ENCODE measurements at regions not wholly inside any gene's neighbourhood (a gene's known extent, or its start where the extent isn't known, plus 50 kb on each side); places are given as distances from the start of the nearest gene placed in this dataset.

- TF ChIP-seq ZNF800 (CRISPR knock-in tag; IDR thresholded peaks at IDR 0.05) (no peak), HIVEP1 (CRISPR knock-in tag; IDR thresholded peaks at IDR 0.05) (no peak)
Observed at GRCh38 chr4:19842471-19842870, 409.2 kb upstream of the SLIT2 start (continued).

DNA sequence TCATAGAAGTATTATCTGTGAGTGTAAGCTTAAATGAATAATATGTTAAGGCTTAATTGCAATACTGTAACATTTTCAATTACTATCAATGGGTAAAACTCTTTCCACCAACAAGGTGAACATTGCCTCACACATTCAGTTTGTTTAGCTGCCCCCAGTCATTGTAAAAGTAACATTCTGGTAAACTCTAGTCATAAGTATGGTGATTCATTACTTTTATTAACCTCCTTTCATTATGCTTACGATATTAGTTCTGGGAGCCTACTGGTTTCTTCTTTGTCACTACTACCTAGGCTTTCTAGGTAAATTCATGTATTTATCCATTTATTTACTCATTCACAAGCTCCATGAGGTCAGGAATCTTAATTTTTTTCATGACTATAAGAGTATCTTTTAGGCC lies 412.8 kb upstream of the SLIT2 start:
- DNase-seq (ENCODE audit: low spot score) = no peak
- Histone ChIP-seq H3K4me2 (ENCODE audit: low read depth, low read length) (no peak overlapping the region), H3K79me2 (ENCODE audit: insufficient read depth, low read length) (no peaks in the 10 kb centered on the region), H3K4me3 (replicated peaks in 1 of 3; ENCODE audit: insufficient read depth in 1 of 3, low read depth in 2 of 3, low read length in 3 of 3) (no peak overlapping the region), H4K20me1 (ENCODE audit: insufficient read depth, low read length) (no peaks in the 10 kb centered on the region), H3K27ac (ENCODE audit: extremely low read length, insufficient read depth, low read length) (no peak overlapping the region), H3K27me3 (ENCODE audit: control insufficient read depth in 1 of 2, insufficient read depth in 2 of 2, low read length in 2 of 2) (no peaks in the 10 kb centered on the region; a peak in 1 of 5 replicates), H3K9ac (ENCODE audit: insufficient read depth, low read depth, low read length) (no peak overlapping the region), H3K36me3 (replicated peaks in 1 of 2; ENCODE audit: control insufficient read depth in 1 of 2, insufficient read depth in 2 of 2, low read length in 2 of 2) (no peaks in the 10 kb centered on the region), H3K4me1 (ENCODE audit: insufficient read depth, low read length) (no peaks in the 10 kb centered on the region), H2AFZ (ENCODE audit: low read length) (no peak overlapping the region), H3K9me3 (ENCODE audit: low read length) (peaks cover 90% of the 10 kb centered on the region)
- FAIRE-seq = no peak
- no peak for ATAC-seq
- no TSS peak for BruUV-seq (replicated peaks)
- in situ Hi-C loops (cut with HindIII; ENCODE audit: extremely low pct_ligation_motif_present, low pct_unique_long_range_greater_than_20kb) = no loop called here
- 7% methylated on average over 1 of the region's 1 CpG for whole genome bisulfite sequencing (ENCODE audit: low lambda C conversion rate)
- CTCF ChIA-PET (ENCODE audit: low intra/inter-chr PET ratio, low total read pairs) = no interaction called here
- intact Hi-C loops (cut with micrococcal nuclease; ENCODE audit: unreplicated experiment) = no loop called here
- POLR2A ChIA-PET = no interaction called here
- TF ChIP-seq BORCS8-MEF2B (CRISPR knock-in tag; IDR thresholded peaks at IDR 0.05) (no peak), ZSCAN31 (CRISPR knock-in tag; IDR thresholded peaks at IDR 0.05; ENCODE audit: low read depth) (no peak), SMAD1 (CRISPR knock-in tag; IDR thresholded peaks at IDR 0.05; ENCODE audit: borderline replicate concordance, low read depth) (no peak), ZNF12 (CRISPR knock-in tag; IDR thresholded peaks at IDR 0.05) (no peak), BRCA1 (CRISPR knock-in tag; IDR thresholded peaks at IDR 0.05) (no peak), PPARG (CRISPR knock-in tag; conservative IDR thresholded peaks at IDR 0.05) (no peak), ATAD3A (CRISPR knock-in tag; IDR thresholded peaks at IDR 0.05) (no peak), ZNF75D (CRISPR knock-in tag; IDR thresholded peaks at IDR 0.05; ENCODE audit: borderline replicate concordance) (no peak), HOXD1 (CRISPR knock-in tag; IDR thresholded peaks at IDR 0.05) (no peak), ZNF253 (CRISPR knock-in tag; IDR thresholded peaks at IDR 0.05; ENCODE audit: borderline replicate concordance) (no peak), SATB2 (CRISPR knock-in tag; IDR thresholded peaks at IDR 0.05) (no peak), DMTF1 (CRISPR knock-in tag; IDR thresholded peaks at IDR 0.05) (no peak), ATF7 (IDR thresholded peaks at IDR 0.05) (no peak), ATF7 (CRISPR knock-in tag; IDR thresholded peaks at IDR 0.05) (no peak)
- TF ChIP-seq, protein P1, sequence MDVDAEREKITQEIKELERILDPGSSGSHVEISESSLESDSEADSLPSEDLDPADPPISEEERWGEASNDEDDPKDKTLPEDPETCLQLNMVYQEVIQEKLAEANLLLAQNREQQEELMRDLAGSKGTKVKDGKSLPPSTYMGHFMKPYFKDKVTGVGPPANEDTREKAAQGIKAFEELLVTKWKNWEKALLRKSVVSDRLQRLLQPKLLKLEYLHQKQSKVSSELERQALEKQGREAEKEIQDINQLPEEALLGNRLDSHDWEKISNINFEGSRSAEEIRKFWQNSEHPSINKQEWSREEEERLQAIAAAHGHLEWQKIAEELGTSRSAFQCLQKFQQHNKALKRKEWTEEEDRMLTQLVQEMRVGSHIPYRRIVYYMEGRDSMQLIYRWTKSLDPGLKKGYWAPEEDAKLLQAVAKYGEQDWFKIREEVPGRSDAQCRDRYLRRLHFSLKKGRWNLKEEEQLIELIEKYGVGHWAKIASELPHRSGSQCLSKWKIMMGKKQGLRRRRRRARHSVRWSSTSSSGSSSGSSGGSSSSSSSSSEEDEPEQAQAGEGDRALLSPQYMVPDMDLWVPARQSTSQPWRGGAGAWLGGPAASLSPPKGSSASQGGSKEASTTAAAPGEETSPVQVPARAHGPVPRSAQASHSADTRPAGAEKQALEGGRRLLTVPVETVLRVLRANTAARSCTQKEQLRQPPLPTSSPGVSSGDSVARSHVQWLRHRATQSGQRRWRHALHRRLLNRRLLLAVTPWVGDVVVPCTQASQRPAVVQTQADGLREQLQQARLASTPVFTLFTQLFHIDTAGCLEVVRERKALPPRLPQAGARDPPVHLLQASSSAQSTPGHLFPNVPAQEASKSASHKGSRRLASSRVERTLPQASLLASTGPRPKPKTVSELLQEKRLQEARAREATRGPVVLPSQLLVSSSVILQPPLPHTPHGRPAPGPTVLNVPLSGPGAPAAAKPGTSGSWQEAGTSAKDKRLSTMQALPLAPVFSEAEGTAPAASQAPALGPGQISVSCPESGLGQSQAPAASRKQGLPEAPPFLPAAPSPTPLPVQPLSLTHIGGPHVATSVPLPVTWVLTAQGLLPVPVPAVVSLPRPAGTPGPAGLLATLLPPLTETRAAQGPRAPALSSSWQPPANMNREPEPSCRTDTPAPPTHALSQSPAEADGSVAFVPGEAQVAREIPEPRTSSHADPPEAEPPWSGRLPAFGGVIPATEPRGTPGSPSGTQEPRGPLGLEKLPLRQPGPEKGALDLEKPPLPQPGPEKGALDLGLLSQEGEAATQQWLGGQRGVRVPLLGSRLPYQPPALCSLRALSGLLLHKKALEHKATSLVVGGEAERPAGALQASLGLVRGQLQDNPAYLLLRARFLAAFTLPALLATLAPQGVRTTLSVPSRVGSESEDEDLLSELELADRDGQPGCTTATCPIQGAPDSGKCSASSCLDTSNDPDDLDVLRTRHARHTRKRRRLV (CRISPR knock-in tag; IDR thresholded peaks at IDR 0.05) = no peak

Data from HepG2 (cell line).